Stimulated activated CD8-positive, alpha-beta memory T cell treated with anti-CD3 and anti-CD28 coated beads, Interleukin-7, amount 100 ng/mL, for 1 hour (primary cell): ENCODE measurements at regions not wholly inside any gene's neighbourhood (a gene's known extent, or its start where the extent isn't known, plus 50 kb on each side); places are given as distances from the start of the nearest gene placed in this dataset.

Source experiments
- DNase-seq, 2 donors: peaks; one replicate each; pipeline ENCODE4 v3.0.0-alpha.2; 2020; ENCODE audit warnings: low read depth in 2 of 2

- no peak for DNase-seq
Measured at GRCh38 chr1:59026472-59026948, 242.7 kb upstream of the JUN start.

DNA sequence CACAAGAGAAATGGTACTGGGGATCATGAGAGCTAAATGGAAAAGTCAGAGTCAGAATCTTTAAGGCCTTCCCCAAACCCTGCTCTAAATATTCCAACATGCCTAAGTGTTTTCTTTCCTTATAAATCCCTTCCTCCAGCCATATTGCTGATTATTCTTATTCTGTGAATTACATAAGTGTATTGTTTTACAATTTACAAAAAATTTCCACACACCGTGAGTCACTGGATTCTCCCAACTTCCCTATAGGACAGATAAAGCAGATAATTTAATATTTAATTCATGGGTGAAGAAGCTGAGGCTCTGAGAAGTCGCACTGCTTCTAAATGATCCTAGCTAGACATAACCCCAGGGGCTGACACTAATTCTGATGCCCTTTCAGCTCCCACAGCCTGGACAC lies 243.3 kb upstream of the JUN start:
- DNase-seq: no peak

- no peak for DNase-seq
Measured at GRCh38 chr1:59028048-59028447, 244.2 kb upstream of the JUN start.

- DNase-seq: no peak
Measured at GRCh38 chr1:59029411-59030167, 245.7 kb upstream of the JUN start.

DNA sequence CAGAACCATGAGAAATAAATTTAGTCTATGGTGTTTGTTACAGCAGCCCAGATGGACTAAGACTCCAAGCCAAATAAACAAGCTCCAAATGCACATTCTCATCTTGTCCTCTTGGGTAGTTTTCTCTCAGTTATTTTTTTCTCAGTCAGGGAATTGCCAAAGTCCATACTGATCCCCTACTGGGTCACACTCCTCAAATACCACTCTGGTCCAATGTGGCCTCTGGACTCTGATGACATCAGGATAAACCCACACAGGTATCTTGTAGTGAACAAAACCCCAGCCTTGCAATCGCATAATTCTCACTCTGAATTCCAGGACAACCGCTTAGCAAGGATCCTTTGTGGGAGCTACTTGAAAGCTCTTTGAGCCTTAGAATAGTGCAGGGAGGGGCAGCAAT lies 248.4 kb upstream of the JUN start:
- DNase-seq: no peak

DNA sequence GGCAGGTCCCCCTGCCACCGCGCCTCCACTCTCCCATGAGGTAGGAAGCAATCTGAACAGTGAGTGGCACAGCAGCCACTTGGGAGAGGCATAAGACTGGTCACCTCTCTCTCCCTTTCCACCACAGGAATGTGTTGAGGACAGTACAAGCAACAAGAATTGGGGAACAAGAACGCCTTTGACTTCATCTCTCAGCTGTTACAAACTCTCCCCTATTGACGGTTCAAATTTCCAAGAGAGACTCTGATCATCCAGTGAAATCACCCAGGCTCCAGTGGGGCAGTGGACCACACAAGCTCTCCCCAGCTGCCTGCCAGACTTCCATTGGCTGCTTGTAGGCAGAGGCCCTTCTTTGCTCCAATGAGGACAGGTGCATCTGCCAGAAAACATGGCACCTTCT lies 249.9 kb upstream of the JUN start:
- no peak for DNase-seq

DNA sequence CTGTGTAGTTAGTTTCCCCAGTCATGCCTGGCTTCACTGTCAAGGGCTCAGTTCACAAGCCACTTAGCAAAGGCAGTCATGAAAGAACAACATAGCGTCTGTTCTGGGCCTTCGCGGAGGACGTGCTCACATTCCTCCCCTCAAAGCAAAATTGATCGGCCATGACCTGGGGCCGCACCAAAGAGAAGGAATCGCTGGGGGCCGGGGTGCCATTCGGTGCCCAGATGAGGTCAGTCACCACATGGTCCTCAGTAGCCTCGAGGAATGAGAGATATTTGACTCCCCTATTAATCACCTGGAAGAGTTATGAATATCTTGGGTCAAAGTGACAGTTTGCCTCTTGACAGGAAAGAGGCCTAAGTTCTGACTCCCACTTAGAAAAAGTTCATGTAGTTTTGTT lies 251.1 kb upstream of the JUN start:
- DNase-seq: no peak

GRCh38 chr1:59039551-59039950 lies 255.7 kb upstream of the JUN start:
- DNase-seq: no peak

DNA sequence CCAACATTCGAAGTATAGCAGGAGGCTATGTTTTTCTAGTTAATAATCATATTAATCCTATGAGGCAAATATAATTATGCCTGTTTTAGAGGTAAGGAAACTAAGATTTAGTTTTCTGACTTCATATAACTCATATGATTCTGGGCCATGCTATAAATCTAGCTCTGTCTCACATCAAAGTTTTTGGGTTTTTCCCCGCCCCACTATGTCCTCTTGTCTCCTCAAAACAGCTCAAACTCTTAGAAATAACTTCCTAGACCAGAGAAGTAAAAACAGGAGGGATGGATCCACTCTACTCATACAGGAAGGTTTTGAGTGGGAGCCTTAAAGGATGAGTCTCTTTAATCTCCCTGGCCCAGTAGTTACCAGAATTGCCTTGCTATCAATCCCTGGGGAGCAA lies 256.4 kb upstream of the FGGY start:
- DNase-seq: no peak

- no peak for DNase-seq
Measured at GRCh38 chr1:59041646-59042277, 255.1 kb upstream of the FGGY start.

GRCh38 chr1:59043796-59044195 lies 253.1 kb upstream of the FGGY start:
- no peak for DNase-seq

- DNase-seq: no peak
Measured at GRCh38 chr1:59044535-59045121, 252.3 kb upstream of the FGGY start.

DNA sequence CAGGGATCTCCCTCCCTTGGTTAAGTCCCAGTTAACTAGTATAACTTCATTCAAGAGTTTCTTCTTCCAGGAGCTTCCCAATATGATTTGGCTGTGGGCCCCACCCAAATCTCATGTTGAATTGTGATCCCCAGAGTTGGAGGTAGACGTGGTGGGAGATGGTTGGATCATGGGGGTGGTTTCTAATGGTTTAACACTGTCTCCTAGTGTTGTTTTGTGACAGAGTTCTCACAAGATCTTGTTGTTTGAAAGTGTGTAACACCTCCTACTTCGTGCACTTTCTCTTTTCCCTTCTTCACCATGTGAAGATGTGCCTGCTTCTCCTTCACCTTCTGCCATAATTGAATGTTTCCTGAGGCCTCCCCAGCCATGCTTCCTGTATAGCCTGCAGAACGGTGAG lies 251.8 kb upstream of the FGGY start:
- DNase-seq: no peak

- no peak for DNase-seq
Measured at GRCh38 chr1:59045636-59046035, 251.3 kb upstream of the FGGY start.

DNA sequence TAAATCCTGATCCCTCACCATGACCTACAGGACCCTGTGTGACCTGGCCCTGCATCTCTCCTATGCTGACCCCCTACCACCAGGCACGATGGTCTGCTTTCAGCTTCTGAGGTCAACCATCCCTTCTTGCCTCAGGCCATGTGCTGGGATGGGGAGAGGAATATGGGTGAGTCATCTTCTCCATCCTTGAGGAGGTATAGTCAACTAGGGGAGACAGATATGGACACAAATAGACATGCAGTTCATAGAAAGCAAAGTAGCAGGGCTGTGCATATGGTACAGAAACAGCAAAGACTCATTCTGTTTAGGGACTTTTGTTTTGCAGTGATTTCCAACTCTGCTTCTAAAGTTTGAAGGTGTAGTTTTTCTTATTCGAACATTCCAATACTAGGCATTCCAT lies 250.8 kb upstream of the FGGY start:
- DNase-seq: no peak

DNA sequence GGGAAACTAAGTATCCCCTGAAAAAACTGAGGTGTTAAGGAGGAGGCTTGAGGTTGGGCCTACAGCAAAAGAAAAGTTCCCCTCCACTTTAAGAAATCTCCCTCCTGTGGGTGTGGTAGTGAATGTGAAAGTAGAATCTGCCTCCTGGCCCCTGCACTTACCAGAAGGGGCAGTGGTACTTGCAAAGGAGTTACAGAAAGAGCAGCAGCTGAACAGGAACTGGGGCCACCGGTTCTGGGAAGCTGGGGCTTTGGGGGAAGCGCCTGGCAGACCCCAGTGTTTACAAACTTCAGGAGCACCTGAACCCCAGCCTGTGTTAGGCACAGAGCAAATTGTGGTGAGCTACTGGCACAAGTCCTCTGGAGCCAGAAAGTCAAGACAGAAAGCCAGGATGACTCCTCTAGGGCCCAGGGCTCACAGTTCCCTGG lies 250.2 kb upstream of the FGGY start:
- DNase-seq: no peak

GRCh38 chr1:59051007-59051406 lies 245.9 kb upstream of the FGGY start:
- no peak for DNase-seq

GRCh38 chr1:59052166-59052590 lies 244.7 kb upstream of the FGGY start:
- no peak for DNase-seq

DNA sequence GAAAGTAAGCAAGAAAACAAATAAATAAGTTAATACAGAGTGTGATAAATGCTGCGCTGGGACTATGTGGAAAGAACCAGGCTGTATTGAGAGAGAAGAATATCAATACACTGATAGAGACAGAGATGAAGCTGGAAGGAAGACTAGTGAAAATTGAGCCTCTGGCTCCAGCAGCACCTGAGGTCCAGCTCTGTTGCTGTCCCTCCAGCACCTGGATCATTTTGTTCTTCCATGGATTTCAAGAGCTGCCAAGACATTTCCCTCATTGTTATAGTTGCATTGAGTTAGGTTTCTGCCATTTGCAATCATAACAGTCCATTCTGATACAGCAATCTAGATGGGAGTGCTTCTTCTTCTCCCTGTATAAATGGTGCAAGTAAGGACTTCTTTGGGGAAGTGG lies 242.7 kb upstream of the FGGY start:
- no peak for DNase-seq

DNA sequence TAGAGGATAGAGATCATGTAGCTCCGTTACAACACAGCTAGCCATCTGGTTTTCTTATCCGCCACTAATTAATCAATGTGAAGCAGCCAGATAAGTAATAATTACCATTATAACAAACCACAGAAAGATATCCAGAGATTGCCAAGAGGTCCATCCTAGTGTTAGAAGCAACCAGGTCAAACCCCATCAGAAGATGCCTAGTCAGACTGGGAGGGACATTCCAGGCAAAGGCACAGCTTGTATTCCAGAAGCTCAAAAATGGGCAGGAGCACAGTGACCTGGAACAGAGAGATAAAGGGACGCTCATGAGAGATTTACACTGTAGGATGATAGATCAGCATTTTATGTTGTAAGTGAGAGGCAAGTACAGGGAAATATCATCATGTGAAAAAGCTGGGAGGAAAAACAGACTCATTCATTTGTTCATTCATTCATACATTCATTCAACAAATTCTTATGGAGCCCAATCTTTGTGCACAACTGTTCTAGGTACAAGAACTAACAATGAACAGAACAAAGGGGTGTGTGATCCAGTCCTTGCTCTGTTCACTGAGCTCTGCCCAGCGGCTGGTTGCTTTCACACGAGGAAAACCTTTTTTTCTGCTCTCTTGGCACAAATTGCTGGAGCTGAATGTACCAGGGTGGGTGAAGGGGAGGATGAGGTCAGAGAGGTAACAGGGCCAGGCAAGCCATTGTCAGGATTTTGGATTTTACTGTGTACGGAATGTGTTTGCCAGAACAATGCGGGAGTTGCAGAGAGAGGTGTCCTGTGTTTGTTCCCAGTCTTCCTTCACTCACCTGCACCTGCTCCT lies 240.8 kb upstream of the FGGY start:
- DNase-seq: no peak

GRCh38 chr1:59057211-59057694 lies 239.6 kb upstream of the FGGY start:
- no peak for DNase-seq

DNA sequence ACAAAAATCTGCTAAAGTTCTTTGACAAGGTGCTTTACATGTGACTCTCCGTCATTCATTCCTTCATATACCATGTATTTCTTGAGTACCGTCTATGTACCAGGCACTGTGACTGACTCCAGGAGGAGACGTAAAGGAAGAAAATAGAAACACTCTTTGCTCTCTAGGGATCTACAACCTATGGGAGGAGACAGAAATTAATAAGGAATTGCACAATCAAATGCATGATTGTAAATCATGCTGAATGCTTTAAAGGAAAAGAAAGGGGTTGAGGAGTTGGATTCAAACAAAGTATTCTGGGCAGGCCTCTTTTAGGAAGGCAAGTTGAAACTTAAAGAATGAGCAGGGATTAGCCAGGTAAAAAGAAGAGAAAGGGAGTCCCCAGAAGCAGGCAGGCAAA lies 239.1 kb upstream of the FGGY start:
- DNase-seq: no peak
